ENCODE measurements at regions not wholly inside any gene's neighbourhood (a gene's known extent, or its start where the extent isn't known, plus 50 kb on each side); places are given as distances from the start of the nearest gene placed in this dataset.

- no peak for TF ChIP-seq ISL1 (CRISPR knock-in tag; IDR thresholded peaks at IDR 0.05)
- no peak for TF ChIP-seq PPARA (CRISPR knock-in tag; IDR thresholded peaks at IDR 0.05; ENCODE audit: borderline replicate concordance)
- no peak for TF ChIP-seq TSHZ2 (CRISPR knock-in tag; IDR thresholded peaks at IDR 0.05)
- TF ChIP-seq TCF4 (CRISPR knock-in tag; IDR thresholded peaks at IDR 0.05; ENCODE audit: borderline replicate concordance), result no peak
- no peak for TF ChIP-seq OSR1 (CRISPR knock-in tag; IDR thresholded peaks at IDR 0.05)
- TF ChIP-seq ZNF70 (CRISPR knock-in tag; IDR thresholded peaks at IDR 0.05), result no peak
- no peak for ATAC-seq
These were observed 433.9 kb downstream of the SIPA1L2 start for GRCh38 chr1:232196042-232196441.

DNA sequence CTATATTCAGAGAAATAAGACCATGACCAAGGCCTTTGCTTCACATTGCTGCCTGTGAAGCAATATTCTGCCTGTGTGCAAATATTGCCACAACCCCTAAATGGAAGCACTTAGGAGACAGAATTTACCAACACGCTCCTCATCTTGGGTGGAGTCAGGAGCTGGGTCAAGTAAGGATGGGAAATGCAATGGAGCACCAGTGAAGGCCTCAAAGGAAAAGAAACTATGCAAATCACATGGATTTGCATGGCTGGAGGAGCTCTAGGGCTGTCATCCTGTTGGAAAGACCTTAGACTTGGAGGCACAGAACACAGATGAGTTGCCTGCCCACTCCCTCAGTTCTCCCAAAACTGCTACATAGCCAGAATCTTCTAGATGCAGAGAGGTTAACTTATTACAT, 435.5 kb downstream of the SIPA1L2 start:
- TF ChIP-seq RARB (CRISPR knock-in tag; IDR thresholded peaks at IDR 0.05) (no peak), TCF4 (CRISPR knock-in tag; IDR thresholded peaks at IDR 0.05; ENCODE audit: borderline replicate concordance) (no peak), ZNF8 (CRISPR knock-in tag; IDR thresholded peaks at IDR 0.05) (no peak), POU6F1 (CRISPR knock-in tag; IDR thresholded peaks at IDR 0.05; ENCODE audit: borderline replicate concordance, low read depth) (no peak), ARNTL (CRISPR knock-in tag; IDR thresholded peaks at IDR 0.05; ENCODE audit: borderline replicate concordance, low read depth) (no peak), ISL1 (CRISPR knock-in tag; IDR thresholded peaks at IDR 0.05) (no peak)
- ATAC-seq, result no peak

- TF ChIP-seq ZFP30 (CRISPR knock-in tag; IDR thresholded peaks at IDR 0.05), result no peak
- TF ChIP-seq ESRRG (CRISPR knock-in tag; IDR thresholded peaks at IDR 0.05), result no peak
- no peak for TF ChIP-seq OSR1 (CRISPR knock-in tag; IDR thresholded peaks at IDR 0.05)
- TF ChIP-seq, protein P1, sequence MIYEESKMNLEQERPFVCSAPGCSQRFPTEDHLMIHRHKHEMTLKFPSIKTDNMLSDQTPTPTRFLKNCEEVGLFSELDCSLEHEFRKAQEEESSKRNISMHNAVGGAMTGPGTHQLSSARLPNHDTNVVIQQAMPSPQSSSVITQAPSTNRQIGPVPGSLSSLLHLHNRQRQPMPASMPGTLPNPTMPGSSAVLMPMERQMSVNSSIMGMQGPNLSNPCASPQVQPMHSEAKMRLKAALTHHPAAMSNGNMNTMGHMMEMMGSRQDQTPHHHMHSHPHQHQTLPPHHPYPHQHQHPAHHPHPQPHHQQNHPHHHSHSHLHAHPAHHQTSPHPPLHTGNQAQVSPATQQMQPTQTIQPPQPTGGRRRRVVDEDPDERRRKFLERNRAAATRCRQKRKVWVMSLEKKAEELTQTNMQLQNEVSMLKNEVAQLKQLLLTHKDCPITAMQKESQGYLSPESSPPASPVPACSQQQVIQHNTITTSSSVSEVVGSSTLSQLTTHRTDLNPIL (CRISPR knock-in tag; IDR thresholded peaks at IDR 0.05; ENCODE audit: low read depth), result no peak
- no peak for TF ChIP-seq ZC3H10 (CRISPR knock-in tag; IDR thresholded peaks at IDR 0.05)
- no peak for TF ChIP-seq RARB (CRISPR knock-in tag; IDR thresholded peaks at IDR 0.05)
- no peak for TF ChIP-seq ZNF565 (CRISPR knock-in tag; conservative IDR thresholded peaks at IDR 0.05; ENCODE audit: low read depth)
- TF ChIP-seq TSHZ2 (CRISPR knock-in tag; IDR thresholded peaks at IDR 0.05), result no peak
- no peak for TF ChIP-seq ZFP3 (CRISPR knock-in tag; IDR thresholded peaks at IDR 0.05)
- ATAC-seq, result no peak
These were observed 436.5 kb downstream of the SIPA1L2 start for GRCh38 chr1:232193451-232193783.

DNA sequence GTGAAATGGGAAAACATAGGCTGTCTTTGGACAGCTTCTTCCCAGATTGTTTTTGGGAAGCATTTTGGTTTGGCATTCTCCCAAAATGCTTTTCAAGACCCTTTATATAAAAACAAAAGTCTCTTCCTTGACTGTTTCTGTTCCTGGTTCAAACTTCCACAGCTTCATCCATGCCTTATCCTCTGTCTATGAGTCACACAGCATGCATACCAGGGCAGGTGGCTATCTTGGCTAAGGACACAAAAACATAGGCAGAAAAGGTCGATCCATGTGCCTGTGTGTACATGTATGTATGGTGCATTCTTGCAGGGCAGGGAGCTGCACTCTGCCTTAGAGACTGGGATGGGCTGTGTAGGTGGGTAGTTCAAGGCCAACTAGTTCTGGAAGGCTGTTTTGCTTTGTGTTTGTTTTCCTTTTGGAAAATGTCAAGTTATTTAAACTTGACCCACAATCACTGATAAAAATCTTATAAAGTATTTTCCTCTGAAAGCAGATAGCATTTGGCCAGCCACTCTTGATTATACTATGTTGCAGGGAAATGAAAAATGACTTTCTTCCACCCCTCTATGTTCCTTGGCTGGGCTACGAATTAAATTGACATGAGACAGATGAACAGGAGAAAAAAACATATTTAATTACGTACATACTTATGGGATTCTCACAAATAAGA, 437.0 kb downstream of the SIPA1L2 start:
- peak; percentile 69 for TF ChIP-seq ISL1 (CRISPR knock-in tag; IDR thresholded peaks at IDR 0.05)
- peak; percentile 34; the same call in 1 of the 2 replicates for TF ChIP-seq TOX (CRISPR knock-in tag; IDR thresholded peaks at IDR 0.05; ENCODE audit: borderline replicate concordance)
- TF ChIP-seq RARB (CRISPR knock-in tag; IDR thresholded peaks at IDR 0.05), result no peak
- peak; percentile 87 for ATAC-seq

- no peak for TF ChIP-seq TSHZ2 (CRISPR knock-in tag; IDR thresholded peaks at IDR 0.05)
- TF ChIP-seq RARB (CRISPR knock-in tag; IDR thresholded peaks at IDR 0.05), result no peak
- TF ChIP-seq CSDC2 (CRISPR knock-in tag; IDR thresholded peaks at IDR 0.05), result no peak
- TF ChIP-seq TCF4 (CRISPR knock-in tag; IDR thresholded peaks at IDR 0.05; ENCODE audit: borderline replicate concordance), result no peak
- TF ChIP-seq ZNF8 (CRISPR knock-in tag; IDR thresholded peaks at IDR 0.05), result no peak
- no peak for TF ChIP-seq SNAI2 (CRISPR knock-in tag; IDR thresholded peaks at IDR 0.05)
- TF ChIP-seq ESRRG (CRISPR knock-in tag; IDR thresholded peaks at IDR 0.05), result no peak
- no peak for TF ChIP-seq POU6F1 (CRISPR knock-in tag; IDR thresholded peaks at IDR 0.05; ENCODE audit: borderline replicate concordance, low read depth)
- no peak for ATAC-seq
These were observed 438.4 kb downstream of the SIPA1L2 start for GRCh38 chr1:232191560-232191959.
